Activated CD8-positive, alpha-beta memory T cell treated with anti-CD3 and anti-CD28 coated beads for 24 hours (primary cell): ENCODE measurements at regions not wholly inside any gene's neighbourhood (a gene's known extent, or its start where the extent isn't known, plus 50 kb on each side); places are given as distances from the start of the nearest gene placed in this dataset.

Source experiments
- DNase-seq: peaks from one replicate; pipeline ENCODE4 v3.0.0-alpha.2; 2020

DNA sequence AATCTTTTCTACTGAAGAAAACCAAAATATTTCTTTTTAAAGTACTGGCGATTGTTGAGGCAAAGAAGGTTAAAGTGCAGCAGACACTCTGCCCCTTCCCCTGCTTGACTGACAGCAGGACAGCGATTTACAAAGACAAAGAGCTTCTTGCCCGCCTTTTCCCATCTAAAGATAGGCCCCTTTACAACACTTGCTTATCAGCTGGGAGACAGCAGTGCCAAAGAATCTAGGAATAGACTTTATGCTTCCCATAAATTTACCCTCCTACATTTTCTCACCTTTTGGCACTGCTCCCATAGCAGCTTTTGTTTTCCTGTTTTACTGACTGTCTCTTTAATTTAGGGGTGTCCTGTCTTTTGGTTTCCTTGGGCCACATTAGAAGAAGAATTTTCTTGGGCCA, 824.1 kb downstream of the CCSER2 start:
- DNase-seq = no peak

- no peak for DNase-seq
Measured at GRCh38 chr10:85152911-85153310, 824.5 kb downstream of the CCSER2 start.

DNA sequence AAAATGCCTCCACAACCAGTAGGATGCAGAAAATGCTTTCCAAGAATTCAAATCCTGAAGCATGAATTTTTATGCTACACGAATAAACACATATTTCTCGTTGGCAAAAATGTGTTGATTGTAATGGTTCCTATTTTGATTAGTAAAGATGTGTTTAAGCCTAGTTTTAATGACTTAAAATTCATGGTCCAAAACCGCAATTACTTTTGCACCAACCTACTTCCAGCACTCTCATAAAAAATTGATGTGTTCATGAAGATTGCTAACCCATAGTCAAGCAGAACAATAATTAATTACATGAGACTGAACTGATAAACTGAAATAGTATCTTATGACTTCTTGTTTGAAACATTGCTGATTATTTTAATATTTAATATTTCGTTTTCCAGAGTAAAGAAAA, 828.8 kb downstream of the CCSER2 start:
- DNase-seq = no peak

DNA sequence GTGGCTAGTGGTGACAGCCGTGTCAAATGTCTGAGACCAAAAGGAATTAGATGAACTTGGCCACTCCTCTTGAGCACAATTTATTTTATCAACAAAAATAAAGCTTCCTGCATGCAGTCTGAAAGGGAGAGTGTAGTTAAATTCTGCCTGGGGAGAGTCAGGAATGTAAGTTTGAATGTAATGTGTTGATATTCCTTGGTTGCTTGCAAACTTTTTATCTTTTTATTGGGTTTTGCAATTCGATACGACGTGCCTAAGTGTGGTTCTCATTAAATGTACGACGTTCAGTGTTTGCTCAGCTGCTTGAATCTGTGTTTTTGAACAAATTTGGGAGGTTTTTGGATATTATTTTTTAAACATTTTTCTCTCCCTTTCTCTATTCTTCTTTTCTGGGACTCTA, 839.9 kb downstream of the CCSER2 start:
- no peak for DNase-seq

GRCh38 chr10:85170026-85170425, 841.6 kb downstream of the CCSER2 start:
- DNase-seq = no peak

GRCh38 chr10:85175635-85176034, 847.2 kb downstream of the CCSER2 start:
- DNase-seq = no peak

- no peak for DNase-seq
Measured at GRCh38 chr10:85177767-85178166, 849.4 kb downstream of the CCSER2 start.

- no peak for DNase-seq
Measured at GRCh38 chr10:85187047-85187446, 858.7 kb downstream of the CCSER2 start.

- no peak for DNase-seq
Measured at GRCh38 chr10:85188770-85189484, 860.5 kb downstream of the CCSER2 start.

DNA sequence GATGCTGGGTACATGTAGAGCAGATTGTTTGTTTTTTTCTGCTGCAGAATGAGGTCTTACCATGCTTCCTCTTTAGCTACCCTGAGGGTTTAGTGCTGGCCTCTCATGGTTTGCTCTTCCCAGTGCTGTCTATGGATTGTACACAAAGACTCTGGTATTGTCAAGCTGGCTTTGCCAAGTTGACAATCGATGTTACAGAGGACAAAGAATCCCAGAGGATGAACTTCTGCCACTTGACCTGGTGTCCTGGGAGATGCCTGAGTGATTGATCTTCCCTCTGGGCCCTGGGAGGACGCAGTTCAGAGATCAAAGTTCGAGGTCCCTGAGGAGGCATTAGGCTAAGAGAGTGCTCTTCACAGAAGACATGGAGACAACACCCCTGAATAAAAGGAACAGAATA, 865.4 kb downstream of the CCSER2 start:
- DNase-seq = no peak

DNA sequence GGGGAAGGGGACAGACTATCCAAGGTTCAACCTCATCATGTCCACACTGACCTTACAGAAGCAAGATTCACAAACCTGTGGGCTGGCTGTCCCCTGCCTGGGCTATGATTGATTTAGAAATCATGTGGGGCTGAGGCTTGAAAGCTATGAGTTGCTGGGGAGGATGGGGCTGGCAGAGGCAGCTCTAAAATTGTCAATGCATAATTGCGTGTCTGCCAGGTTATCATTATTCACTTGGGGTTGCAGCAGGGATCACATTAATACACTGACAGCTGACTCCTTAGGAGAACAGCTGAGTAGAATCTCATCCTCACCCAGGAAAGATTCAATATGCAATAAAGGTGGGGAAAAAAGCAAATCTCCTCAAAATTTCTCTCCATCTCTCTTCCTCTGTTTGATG, 866.3 kb downstream of the CCSER2 start:
- no peak for DNase-seq

DNA sequence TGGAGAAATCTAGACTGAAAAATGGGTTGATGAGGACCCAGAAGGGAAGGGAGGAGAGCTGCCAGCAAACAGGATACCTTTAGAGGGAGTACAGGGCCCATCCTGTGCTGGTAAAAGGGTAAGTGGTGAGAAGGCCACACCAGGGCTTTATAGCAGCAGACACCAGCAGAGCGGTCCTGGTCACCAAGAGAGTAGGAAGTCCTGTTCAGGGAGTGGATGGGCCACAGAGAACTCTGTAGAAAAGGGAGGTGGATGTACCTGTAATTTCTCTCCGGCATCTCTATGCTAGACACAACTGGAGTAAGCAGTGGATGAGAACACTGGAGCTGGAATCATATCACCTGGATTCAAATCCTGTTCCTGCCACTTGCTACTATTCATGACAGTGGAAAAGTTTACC, 867.2 kb downstream of the CCSER2 start:
- no peak for DNase-seq

GRCh38 chr10:85204814-85205213, 876.4 kb downstream of the CCSER2 start:
- no peak for DNase-seq

DNA sequence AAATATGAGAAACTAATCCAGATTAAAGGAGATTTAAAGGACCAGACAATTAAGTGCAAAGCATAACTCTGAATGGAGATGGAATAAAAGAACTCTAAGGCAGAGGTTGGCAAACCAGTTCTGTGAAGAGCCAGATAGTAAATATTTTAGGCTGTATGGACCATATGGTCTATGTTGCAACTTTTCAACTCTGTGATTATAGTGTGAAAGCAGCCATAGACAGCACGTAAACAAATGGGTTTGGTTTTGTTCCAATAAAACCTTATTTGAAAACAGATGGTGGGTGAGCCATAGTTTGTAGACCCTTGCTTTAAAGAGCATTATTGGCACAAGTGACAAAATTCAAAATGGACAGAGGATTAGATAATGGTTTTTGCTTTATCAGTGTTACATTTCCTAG, 884.1 kb downstream of the CCSER2 start:
- DNase-seq = no peak

DNA sequence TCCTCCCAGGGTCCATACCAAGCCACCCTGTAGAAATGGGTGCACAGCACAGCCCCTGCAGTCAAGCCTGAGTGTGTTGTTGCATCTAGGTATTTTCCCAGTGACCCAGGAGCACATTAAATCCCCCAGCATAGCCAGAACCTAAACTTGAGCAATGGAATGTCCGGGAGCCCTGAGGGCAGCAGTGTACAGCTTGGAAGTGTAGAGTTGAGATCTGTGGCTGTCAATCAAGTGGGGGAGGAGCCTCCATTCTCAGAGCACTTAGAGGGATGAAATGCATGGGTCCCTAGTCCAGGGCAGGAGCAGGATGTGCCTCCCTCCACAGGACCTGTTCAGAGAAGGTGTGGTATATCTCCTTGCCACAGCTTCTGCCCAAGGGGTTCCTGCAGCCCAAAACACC, 885.1 kb downstream of the CCSER2 start:
- no peak for DNase-seq

GRCh38 chr10:85222300-85222699, 893.9 kb downstream of the CCSER2 start:
- no peak for DNase-seq

DNA sequence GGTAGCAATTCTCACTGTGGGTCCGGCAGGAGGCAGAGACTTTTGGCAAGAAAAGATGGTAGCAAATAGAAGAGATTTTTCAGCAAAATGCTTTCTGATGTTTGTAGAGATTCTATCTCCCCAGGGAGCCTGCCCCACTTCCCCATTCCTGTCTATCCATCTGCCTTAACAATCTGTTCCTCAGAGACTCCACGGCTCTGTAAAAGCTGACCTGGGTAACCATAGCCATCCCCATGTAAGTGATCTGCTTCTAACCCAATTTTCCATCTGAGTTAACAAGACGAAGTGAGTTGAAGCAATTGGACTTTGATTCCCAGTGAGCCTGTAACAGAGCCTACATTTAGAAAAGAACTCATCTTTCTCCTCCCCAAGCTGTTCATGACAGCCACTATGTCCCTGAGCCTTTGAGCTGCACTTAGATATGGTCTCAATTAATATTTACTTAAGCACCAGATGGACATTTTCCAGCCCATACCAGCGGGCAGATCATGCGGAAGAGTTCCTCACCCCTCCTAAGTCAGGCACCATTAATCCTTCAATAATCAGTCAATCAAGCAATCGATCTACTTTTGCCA, 896.1 kb downstream of the CCSER2 start:
- DNase-seq = no peak

DNA sequence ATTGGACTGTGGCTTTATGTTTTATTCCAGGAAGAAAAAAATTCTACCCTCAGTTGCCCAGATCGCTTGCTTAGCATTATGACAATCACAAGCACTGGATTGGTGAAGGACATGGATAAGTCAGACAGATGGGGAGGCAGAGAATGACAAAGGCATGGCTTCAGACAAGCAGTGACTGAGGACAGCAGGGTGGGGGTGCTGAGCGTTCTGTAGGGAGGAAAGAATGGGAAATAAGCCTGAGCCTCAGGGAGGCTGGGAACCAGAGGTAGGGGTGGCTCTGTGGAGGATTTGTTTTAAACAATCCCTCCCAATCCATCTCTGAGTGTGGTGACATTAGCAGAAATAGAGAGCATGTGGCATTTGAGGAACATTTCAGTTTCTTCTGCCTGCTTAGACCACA, 896.9 kb downstream of the CCSER2 start:
- DNase-seq = no peak

GRCh38 chr10:85226596-85226995, 898.2 kb downstream of the CCSER2 start:
- DNase-seq = no peak

DNA sequence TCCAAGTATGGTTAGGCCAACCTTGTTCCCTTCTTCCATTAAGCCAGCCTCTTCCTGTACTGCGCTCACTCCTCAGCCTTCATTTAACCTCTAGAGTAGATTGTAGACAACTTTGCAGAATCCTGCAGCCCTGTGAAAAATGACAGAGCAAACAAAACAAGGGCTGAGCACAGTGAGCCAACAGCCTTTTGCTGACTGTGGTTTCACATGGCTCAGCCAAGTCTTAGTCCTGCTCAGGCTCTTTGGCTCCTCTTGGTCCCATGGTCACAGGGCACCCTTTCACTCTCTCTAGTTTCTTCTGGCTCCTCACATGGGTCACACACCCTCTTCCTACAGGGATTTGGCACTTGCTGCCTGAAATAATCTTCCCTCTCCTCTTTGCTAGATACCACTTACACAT, 900.3 kb downstream of the CCSER2 start:
- DNase-seq = no peak

GRCh38 chr10:85231534-85232270, 903.3 kb downstream of the CCSER2 start:
- DNase-seq = no peak

GRCh38 chr10:85235258-85235657, 906.9 kb downstream of the CCSER2 start:
- no peak for DNase-seq

GRCh38 chr10:85238676-85239075, 910.3 kb downstream of the CCSER2 start:
- no peak for DNase-seq

DNA sequence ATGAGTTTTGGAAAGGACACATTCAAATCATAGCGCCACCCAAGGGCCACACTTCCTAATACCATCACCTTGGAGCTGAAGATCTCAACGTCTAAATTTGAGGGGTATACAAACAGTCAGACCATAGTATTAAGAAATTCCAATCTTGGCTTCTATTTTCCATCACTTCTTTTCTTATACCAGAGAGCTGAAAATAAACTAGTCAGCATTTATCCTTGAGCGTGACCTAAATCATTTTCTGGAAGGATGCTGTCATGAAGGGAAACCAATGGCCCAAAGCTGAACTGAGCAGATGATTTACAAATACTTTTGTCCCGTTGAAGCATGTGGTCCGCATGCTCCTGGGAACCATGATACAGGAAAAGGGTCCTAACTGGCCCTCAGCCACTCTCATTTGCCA, 921.9 kb downstream of the CCSER2 start:
- no peak for DNase-seq
